ENCODE measurements at regions not wholly inside any gene's neighbourhood (a gene's known extent, or its start where the extent isn't known, plus 50 kb on each side); places are given as distances from the start of the nearest gene placed in this dataset.

- no peak for TF ChIP-seq CTCF (IDR thresholded peaks at IDR 0.05; ENCODE audit: extremely low read depth in 1 of 2, insufficient read depth in 1 of 2, low read depth in 1 of 2, low read length in 2 of 2)
- TF ChIP-seq FOS (IDR thresholded peaks at IDR 0.05; ENCODE audit: borderline replicate concordance, insufficient read depth, low read length): no peak
- TF ChIP-seq POLR2AphosphoS5 (IDR thresholded peaks at IDR 0.05; ENCODE audit: insufficient read depth, low read depth, low read length): no peak
- TF ChIP-seq POLR2A (IDR thresholded peaks at IDR 0.05; ENCODE audit: low read depth, low read length): no peak
- TF ChIP-seq EZH2 (IDR thresholded peaks at IDR 0.05; ENCODE audit: borderline replicate concordance, low read depth, low read length, severe bottlenecking): no peak
Observed at GRCh38 chr1:101135526-101135925, 101.3 kb upstream of the S1PR1 start.

All from endothelial cell of umbilical vein (primary cell).